GM12878 (cell line): ENCODE measurements at regions not wholly inside any gene's neighbourhood (a gene's known extent, or its start where the extent isn't known, plus 50 kb on each side); places are given as distances from the start of the nearest gene placed in this dataset.

Experiments
- ATAC-seq: fragments of 200-7000 bp; cut with Tn5 transposase; 3 replicates; pipeline ENCODE4 v1.9.1; 2020; ENCODE audit warnings: mild to moderate bottlenecking, moderate library complexity
- BruUV-seq: library from RNA; stranded (reverse); fragments of 400-500 nt; replicated peaks from 2 replicates; lab custom pipeline; 2021; lab: Mats Ljungman, UMichigan
- CTCF ChIA-PET: fragments of 300-600 bp; sonication (Branson Sonifier 250); formaldehyde crosslinking; extraction: SDS; loops from one replicate; lab custom pipeline; 2021; ENCODE audit warnings: inconsistent platforms; lab: Yijun Ruan, JAX
- POLR2A ChIA-PET: fragments of 350-600 bp; formaldehyde crosslinking; extraction: SDS; loops from one replicate; lab custom pipeline; 2021; ENCODE audit warnings: inconsistent platforms; lab: Charles Lee
- RAD21 ChIA-PET: fragments of 300-600 bp; sonication (Branson Sonifier 250); formaldehyde crosslinking; loops from one replicate; lab custom pipeline; 2023; ENCODE audit warnings: antibody characterized with exemption; ENCODE audit not compliant: unreplicated experiment; lab: Charles Lee
- SMC1A ChIA-PET: fragments of 300-600 bp; sonication (Branson Sonifier 250); formaldehyde crosslinking; loops from one replicate; lab custom pipeline; 2023; ENCODE audit not compliant: unreplicated experiment, uncharacterized antibody; lab: Charles Lee
- DNase-seq: peaks from one replicate; pipeline ENCODE4 v3.0.0-alpha.2; 2011; ENCODE audit warnings: low read depth, low spot score
- FAIRE-seq: peaks from 3 replicates; lab custom pipeline; 2011; peaks lifted over from hg19 to GRCh38; lab: Jason Lieb, UNC
- H2AFZ ChIP-seq: 2 replicates; pipeline ENCODE4 v1.6.0; 2011; ENCODE audit warnings: low read depth, low read length, control low read depth; ENCODE audit not compliant: control insufficient read depth
- H3K27ac ChIP-seq: 2 replicates; pipeline ENCODE4 v1.5.1; 2011; ENCODE audit warnings: control low read depth; ENCODE audit not compliant: control insufficient read depth, insufficient read depth
- H3K27me3 ChIP-seq, 2 experiments: replicated peaks in 1 of 2; 2 replicates each; pipeline versions ENCODE4 v1.6.0 to v1.6.1; 2011; ENCODE audit warnings: low read length in 1 of 2; ENCODE audit not compliant: control insufficient read depth in 2 of 2, insufficient read depth in 2 of 2
- H3K36me3 ChIP-seq, 2 experiments: 2 replicates each; pipeline ENCODE4 v1.5.1; 2011; ENCODE audit warnings: low read length in 1 of 2; ENCODE audit not compliant: control insufficient read depth in 2 of 2, insufficient read depth in 2 of 2
- H3K4me1 ChIP-seq: 2 replicates; pipeline ENCODE4 v1.6.1; 2011; ENCODE audit warnings: mild to moderate bottlenecking, low read length, moderate library complexity, mixed read lengths; ENCODE audit not compliant: control insufficient read depth, insufficient read depth
- H3K4me2 ChIP-seq: 2 replicates; pipeline ENCODE4 v1.6.0; 2011; ENCODE audit warnings: control low read depth; ENCODE audit not compliant: control insufficient read depth, insufficient read depth
- H3K4me3 ChIP-seq: fragments of 200-600 bp; sonication (generic); 2 replicates; pipeline ENCODE4 v1.5.1; 2016
- H3K79me2 ChIP-seq: 2 replicates; pipeline ENCODE4 v1.6.0; 2011; ENCODE audit warnings: low read length; ENCODE audit not compliant: control insufficient read depth, insufficient read depth
- H3K9ac ChIP-seq: 2 replicates; pipeline ENCODE4 v1.8.0; 2011; ENCODE audit warnings: low read length, control low read depth, mixed read lengths; ENCODE audit not compliant: control insufficient read depth, insufficient read depth
- H3K9me3 ChIP-seq: replicated peaks from 3 replicates; pipeline ENCODE4 v1.5.1; 2011; ENCODE audit warnings: mild to moderate bottlenecking, low read length; ENCODE audit not compliant: control insufficient read depth, insufficient read depth
- H4K20me1 ChIP-seq: 2 replicates; pipeline ENCODE4 v1.6.0; 2011; ENCODE audit not compliant: control insufficient read depth, insufficient read depth
- BACH1 ChIP-seq: fragments of 450-650 bp; IDR thresholded peaks from 2 replicates; pipeline ENCODE4 v1.6.1; 2017; ENCODE audit warnings: mild to moderate bottlenecking, borderline replicate concordance
- BCL3 ChIP-seq: IDR thresholded peaks from 2 replicates; pipeline ENCODE4 v1.6.1; 2011; ENCODE audit warnings: borderline replicate concordance, low read depth, mild to moderate bottlenecking, moderate library complexity, low read length; ENCODE audit not compliant: insufficient read depth, poor library complexity, severe bottlenecking
- CHD4 ChIP-seq: fragments of 200-600 bp; sonication (generic); IDR thresholded peaks from 2 replicates; pipeline ENCODE4 v1.6.1; 2016; ENCODE audit warnings: mild to moderate bottlenecking
- CUX1 ChIP-seq: IDR thresholded peaks from 2 replicates; pipeline ENCODE4 v1.6.1; 2012; ENCODE audit warnings: improper control_type of control experiment, low read depth, low read length; ENCODE audit not compliant: insufficient replicate concordance
- EZH2 ChIP-seq: IDR thresholded peaks from 2 replicates; pipeline ENCODE4 v1.6.1; 2012; ENCODE audit warnings: low read depth, mild to moderate bottlenecking, control low read depth, inconsistent platforms, low read length, borderline replicate concordance; ENCODE audit not compliant: control insufficient read depth
- FOS ChIP-seq: IDR thresholded peaks from 3 replicates; pipeline ENCODE4 v1.6.1; 2011; ENCODE audit warnings: borderline replicate concordance; ENCODE audit not compliant: insufficient read length; ENCODE audit errors: extremely low read depth
- HDAC6 ChIP-seq: fragments of 200-600 bp; sonication (generic); IDR thresholded peaks from one replicate; pipeline ENCODE4 v1.8.0; 2017; ENCODE audit warnings: antibody characterized with exemption; ENCODE audit not compliant: unreplicated experiment
- IKZF1 ChIP-seq: fragments of 450-650 bp; conservative IDR thresholded peaks from 2 replicates; pipeline ENCODE4 v1.6.1; 2017; ENCODE audit warnings: antibody characterized with exemption, mild to moderate bottlenecking
- IKZF2 ChIP-seq, 2 experiments: fragments of 450-650 bp; IDR thresholded peaks; 2 replicates each; pipeline ENCODE4 v1.6.1; 2017; ENCODE audit warnings: mild to moderate bottlenecking in 2 of 2, moderate library complexity in 2 of 2
- MTA2 ChIP-seq: fragments of 450-650 bp; IDR thresholded peaks from 2 replicates; pipeline ENCODE4 v1.6.1; 2016; ENCODE audit warnings: low read depth, mild to moderate bottlenecking, moderate library complexity
- MXI1 ChIP-seq: fragments of 150-350 bp; IDR thresholded peaks from 2 replicates; pipeline ENCODE4 v1.6.1; 2011; ENCODE audit warnings: low read depth, mild to moderate bottlenecking, inconsistent platforms, low read length, improper control_type of control experiment
- NR2C1 ChIP-seq: fragments of 450-650 bp; IDR thresholded peaks from 2 replicates; pipeline ENCODE4 v1.6.1; 2017; ENCODE audit warnings: antibody characterized with exemption, mild to moderate bottlenecking, moderate library complexity
- NR2F1 ChIP-seq: fragments of 450-650 bp; conservative IDR thresholded peaks from 2 replicates; pipeline ENCODE4 v1.6.1; 2017; ENCODE audit warnings: mild to moderate bottlenecking
- POLR2AphosphoS5 ChIP-seq: IDR thresholded peaks from 2 replicates; pipeline ENCODE4 v1.6.1; 2011; ENCODE audit warnings: mild to moderate bottlenecking, low read length, inconsistent platforms
- RELA ChIP-seq: fragments of 450-650 bp; IDR thresholded peaks from 2 replicates; pipeline ENCODE4 v1.8.0; 2014; ENCODE audit warnings: borderline replicate concordance; ENCODE audit not compliant: partially characterized antibody
- SIN3A ChIP-seq: IDR thresholded peaks from 2 replicates; pipeline ENCODE4 v1.6.1; 2012; ENCODE audit warnings: low read depth, low read length, improper control_type of control experiment
- SIX5 ChIP-seq: IDR thresholded peaks from 2 replicates; pipeline ENCODE4 v1.6.1; 2011; ENCODE audit warnings: mild to moderate bottlenecking, low read depth, low read length, moderate library complexity; ENCODE audit not compliant: severe bottlenecking
- STAT1 ChIP-seq: fragments of 450-650 bp; conservative IDR thresholded peaks from 2 replicates; pipeline ENCODE4 v1.6.1; 2014; ENCODE audit warnings: antibody characterized with exemption, mild to moderate bottlenecking
- SUZ12 ChIP-seq: fragments of 200-600 bp; sonication (generic); IDR thresholded peaks from one replicate; pipeline ENCODE4 v1.6.1; 2018; ENCODE audit warnings: antibody characterized with exemption, mild to moderate bottlenecking; ENCODE audit not compliant: unreplicated experiment
- ZBED1 ChIP-seq: IDR thresholded peaks from 2 replicates; pipeline ENCODE4 v1.6.1; 2016; ENCODE audit warnings: borderline replicate concordance
- WGBS: methylation state at CpG from one replicate; pipeline ENCODE4 v1.1.6; 2016; ENCODE audit warnings: low lambda C conversion rate; ENCODE audit not compliant: insufficient replicate concordance, insufficient coverage; ENCODE audit errors: missing lambda C conversion rate; 5-methylcytosine and 5-hydroxymethylcytosine counted together
- in situ Hi-C: fragments of 300-500 bp; cut with MboI; formaldehyde crosslinking; loops from 9 replicates; pipeline ENCODE4 v1.14.3; 2018; ENCODE audit warnings: mixed read lengths
- intact Hi-C: fragments of 100-400 bp; cut with micrococcal nuclease; formaldehyde crosslinking; loops from one replicate; pipeline ENCODE4 v1.14.2; 2022; ENCODE audit not compliant: unreplicated experiment

GRCh38 chr17:14637260-14637659, 336.4 kb downstream of the HS3ST3B1 start:
- CTCF ChIA-PET, result no interaction called here
- POLR2A ChIA-PET, result no interaction called here
- SMC1A ChIA-PET, result no interaction called here
- no peaks in the 10 kb centered on the region; the same call in 2 of the 3 replicates for H3K9me3 ChIP-seq
- no TSS peak for BruUV-seq
- H3K36me3 ChIP-seq, result no peaks in the 10 kb centered on the region
- H3K4me1 ChIP-seq, result no peaks in the 10 kb centered on the region
- RAD21 ChIA-PET, result no interaction called here
- TF ChIP-seq HDAC6 (no peak), IKZF1 (no peak), POLR2AphosphoS5 (no peak), NR2F1 (no peak), SIX5 (no peak), SUZ12 (no peak), ZBED1 (no peak), MXI1 (no peak), FOS (no peak), RELA (no peak), BACH1 (no peak), EZH2 (no peak), MTA2 (no peak), NR2C1 (no peak), CUX1 (no peak), BCL3 (no peak), SIN3A (no peak), STAT1 (no peak), IKZF2 (IDR thresholded peaks at IDR 0.05) (no peak), CHD4 (no peak)
- TF ChIP-seq, all 136 proteins: peak for 0
- Histone ChIP-seq H3K27me3 (no peaks in the 10 kb centered on the region), H3K79me2 (no peaks in the 10 kb centered on the region), H3K27ac (no peak overlapping the region), H3K9ac (no peak overlapping the region), H3K4me2 (no peak overlapping the region), H2AFZ (no peak overlapping the region), H3K4me3 (no peak overlapping the region), H4K20me1 (no peaks in the 10 kb centered on the region)
- FAIRE-seq (no peak), ATAC-seq (no peak), DNase-seq (no peak)
- in situ Hi-C loops (no loop called here), intact Hi-C loops (no loop called here)
- WGBS, result 27% methylated on average over 1 of the region's 1 CpG
